KBM-7 (cell line): ENCODE measurements at regions not wholly inside any gene's neighbourhood (a gene's known extent, or its start where the extent isn't known, plus 50 kb on each side); places are given as distances from the start of the nearest gene placed in this dataset.
"Not testable (repeated sequence)": the region's sequence is repeated elsewhere in the genome, so short reads cannot be mapped to it uniquely, and the experiment has no call there.

Experiments
- DNase-seq: peaks from one replicate; pipeline ENCODE4 v3.0.0-alpha.2; 2015
- in situ Hi-C: fragments of 300-500 bp; cut with MboI; formaldehyde crosslinking; loops from 2 replicates; pipeline ENCODE4 v1.14.3; 2020; ENCODE audit warnings: low sequenced_read_pairs, low pct_unique_long_range_greater_than_20kb, mixed read lengths

- in situ Hi-C loops, result no loop called here
- no peak for DNase-seq
Measured at GRCh38 chr1:30522031-30523004, 201.1 kb downstream of the MATN1 start.

- no peak for DNase-seq
- in situ Hi-C loops, result no loop called here
Measured at GRCh38 chr1:30521261-30521865, 202.0 kb downstream of the MATN1 start.

- in situ Hi-C loops, result no loop called here
- DNase-seq, result no peak
Measured at GRCh38 chr1:30520476-30520875, 202.9 kb downstream of the MATN1 start.

GRCh38 chr1:30519201-30519763 is 204.1 kb downstream of the MATN1 start:
- DNase-seq, result no peak
- in situ Hi-C loops, result no loop called here

GRCh38 chr1:30518696-30519095 is 204.7 kb downstream of the MATN1 start:
- no peak for DNase-seq
- in situ Hi-C loops, result no loop called here

GRCh38 chr1:30518186-30518585 is 205.2 kb downstream of the MATN1 start:
- in situ Hi-C loops, result no loop called here
- no peak for DNase-seq

GRCh38 chr1:30517666-30518065 is 205.7 kb downstream of the MATN1 start:
- not testable (repeated sequence) for DNase-seq

GRCh38 chr1:30517241-30517640 is 206.1 kb downstream of the MATN1 start:
- DNase-seq, in situ Hi-C loops: not testable (repeated sequence)

More at GRCh38 chr1:30517666-30518065, 205.7 kb downstream of the MATN1 start:
- in situ Hi-C loops, result not testable (repeated sequence)

- in situ Hi-C loops, result no loop called here
Measured at GRCh38 chr1:30516485-30516858, 206.9 kb downstream of the MATN1 start.

GRCh38 chr1:30515755-30516484 is 207.5 kb downstream of the MATN1 start:
- no peak for DNase-seq
- in situ Hi-C loops, result no loop called here

More at GRCh38 chr1:30516485-30516858, 206.9 kb downstream of the MATN1 start:
- no peak for DNase-seq

- no peak for DNase-seq
- in situ Hi-C loops, result no loop called here
Measured at GRCh38 chr1:30514945-30515344, 208.4 kb downstream of the MATN1 start.

GRCh38 chr1:30514137-30514654 is 209.2 kb downstream of the MATN1 start:
- DNase-seq, result no peak
- in situ Hi-C loops, result no loop called here

GRCh38 chr1:30513396-30514136 is 209.8 kb downstream of the MATN1 start:
- no peak for DNase-seq
- in situ Hi-C loops, result no loop called here

GRCh38 chr1:30512914-30513265 is 210.5 kb downstream of the MATN1 start:
- in situ Hi-C loops, result no loop called here
- no peak for DNase-seq

- in situ Hi-C loops, result no loop called here
- no peak for DNase-seq
Measured at GRCh38 chr1:30511991-30512913, 211.1 kb downstream of the MATN1 start.

GRCh38 chr1:30511563-30511962 is 211.8 kb downstream of the MATN1 start:
- DNase-seq, result no peak
- in situ Hi-C loops, result no loop called here

- no peak for DNase-seq
- in situ Hi-C loops, result no loop called here
Measured at GRCh38 chr1:30511106-30511505, 212.3 kb downstream of the MATN1 start.

- in situ Hi-C loops, result no loop called here
- no peak for DNase-seq
Measured at GRCh38 chr1:30509670-30510069, 213.7 kb downstream of the MATN1 start.
